Mesothelial cell of epicardium (in vitro differentiated cells): ENCODE measurements at regions not wholly inside any gene's neighbourhood (a gene's known extent, or its start where the extent isn't known, plus 50 kb on each side); places are given as distances from the start of the nearest gene placed in this dataset.

ENCODE experiments used
- DNase-seq, 2 experiments: peaks; one replicate each; pipeline ENCODE4 v3.0.0; 2021; ENCODE audit warnings: low spot score in 2 of 2; ENCODE audit not compliant: unreplicated experiment in 2 of 2
- H3K27ac Mint-ChIP-seq: 2 replicates; pipeline ENCODE4 v1.8.0; 2021; ENCODE audit warnings: mixed read lengths
- H3K27me3 Mint-ChIP-seq: 2 replicates; pipeline ENCODE4 v1.8.0; 2021; ENCODE audit warnings: low read depth, mixed read lengths
- H3K36me3 Mint-ChIP-seq: 2 replicates; pipeline ENCODE4 v1.8.0; 2021; ENCODE audit warnings: mixed read lengths
- H3K4me1 Mint-ChIP-seq: 2 replicates; pipeline ENCODE4 v1.8.0; 2021; ENCODE audit warnings: mixed read lengths
- H3K4me3 Mint-ChIP-seq: 2 replicates; pipeline ENCODE4 v1.8.0; 2021; ENCODE audit warnings: mild to moderate bottlenecking, moderate library complexity, mixed read lengths
- H3K9me3 Mint-ChIP-seq: 2 replicates; pipeline ENCODE4 v1.8.0; 2021; ENCODE audit warnings: mixed read lengths
- CTCF ChIP-seq: fragments of 200-600 bp; sonication (generic); IDR thresholded peaks from one replicate; pipeline ENCODE4 v1.5.0; 2021; ENCODE audit warnings: antibody characterized with exemption; ENCODE audit not compliant: unreplicated experiment

GRCh38 chr9:113776194-113776593 lies 99.9 kb upstream of the ZNF618 start:
- H3K4me3 Mint-ChIP-seq: no peak overlapping the region
- TF ChIP-seq CTCF: no peak
- DNase-seq: no peak
- no peaks in the 10 kb centered on the region for H3K9me3 Mint-ChIP-seq
- H3K27me3 Mint-ChIP-seq: peaks cover 11% of the 10 kb centered on the region
- H3K36me3 Mint-ChIP-seq: no peaks in the 10 kb centered on the region
- no peak overlapping the region for H3K27ac Mint-ChIP-seq
- no peaks in the 10 kb centered on the region for H3K4me1 Mint-ChIP-seq

- H3K36me3 Mint-ChIP-seq: no peaks in the 10 kb centered on the region
- DNase-seq: no peak
- peaks cover 8% of the 10 kb centered on the region for H3K4me1 Mint-ChIP-seq
- no peak for TF ChIP-seq CTCF
- H3K4me3 Mint-ChIP-seq: no peak overlapping the region
- H3K9me3 Mint-ChIP-seq: no peaks in the 10 kb centered on the region
- H3K27ac Mint-ChIP-seq: no peak overlapping the region
- peaks cover 24% of the 10 kb centered on the region for H3K27me3 Mint-ChIP-seq
Measured at GRCh38 chr9:113781381-113781780, 94.7 kb upstream of the ZNF618 start.

- peaks cover 8% of the 10 kb centered on the region for H3K4me1 Mint-ChIP-seq
- H3K27me3 Mint-ChIP-seq: peaks cover 24% of the 10 kb centered on the region
- H3K4me3 Mint-ChIP-seq: no peak overlapping the region
- DNase-seq: no peak
- no peak overlapping the region for H3K27ac Mint-ChIP-seq
- TF ChIP-seq CTCF: no peak
- no peaks in the 10 kb centered on the region for H3K36me3 Mint-ChIP-seq
- H3K9me3 Mint-ChIP-seq: no peaks in the 10 kb centered on the region
Measured at GRCh38 chr9:113781896-113782295, 94.2 kb upstream of the ZNF618 start.

- TF ChIP-seq CTCF: no peak
- H3K4me1 Mint-ChIP-seq: peaks cover 13% of the 10 kb centered on the region
- DNase-seq: no peak
- no peaks in the 10 kb centered on the region for H3K36me3 Mint-ChIP-seq
- no peak overlapping the region for H3K27ac Mint-ChIP-seq
- no peaks in the 10 kb centered on the region for H3K9me3 Mint-ChIP-seq
- H3K27me3 Mint-ChIP-seq: peaks cover 26% of the 10 kb centered on the region
- H3K4me3 Mint-ChIP-seq: no peak overlapping the region
Measured at GRCh38 chr9:113783475-113783874, 92.6 kb upstream of the ZNF618 start.

- no peak for TF ChIP-seq CTCF
Measured at GRCh38 chr9:113785334-113785733, 90.8 kb upstream of the ZNF618 start.

GRCh38 chr9:113786071-113786470 lies 90.0 kb upstream of the ZNF618 start:
- no peak for TF ChIP-seq CTCF
- no peak overlapping the region for H3K4me3 Mint-ChIP-seq
- peaks cover 15% of the 10 kb centered on the region for H3K4me1 Mint-ChIP-seq
- no peak overlapping the region for H3K27ac Mint-ChIP-seq
- H3K27me3 Mint-ChIP-seq: peaks cover 29% of the 10 kb centered on the region
- no peaks in the 10 kb centered on the region for H3K9me3 Mint-ChIP-seq
- DNase-seq: no peak
- H3K36me3 Mint-ChIP-seq: no peaks in the 10 kb centered on the region

More at GRCh38 chr9:113785334-113785733, 90.8 kb upstream of the ZNF618 start:
- Mint-ChIP-seq H3K27ac (no peak overlapping the region), H3K36me3 (no peaks in the 10 kb centered on the region), H3K9me3 (no peaks in the 10 kb centered on the region), H3K4me3 (no peak overlapping the region), H3K27me3 (peaks cover 31% of the 10 kb centered on the region), H3K4me1 (peaks cover 15% of the 10 kb centered on the region)
- no peak for DNase-seq
